Gastrocnemius medialis (tissue), 4 donors: ENCODE measurements at regions not wholly inside any gene's neighbourhood (a gene's known extent, or its start where the extent isn't known, plus 50 kb on each side); places are given as distances from the start of the nearest gene placed in this dataset.

Source experiments
- ATAC-seq, 2 donors: fragments of 150-250 bp; one replicate each; pipeline ENCODE4 v1.9.1; 2016
- DNase-seq, 2 donors: peaks; one replicate each; pipeline ENCODE4 v3.0.0-alpha.2; 2019
- H3K27ac ChIP-seq, 4 donors: fragments of 200-600 bp; sonication (generic); 1 replicate in 1 of 4; 2 replicates in 3 of 4; pipeline ENCODE4 v1.5.1; 2016 to 2018; ENCODE audit warnings: mild to moderate bottlenecking in 2 of 4, moderate library complexity in 1 of 4
- H3K27me3 ChIP-seq, 3 donors: fragments of 200-600 bp; sonication (generic) in 2 of 3; 1 replicate in 1 of 3; 2 replicates in 2 of 3; pipeline versions ENCODE4 v1.5.1 to v1.6.0; 2016 to 2019; ENCODE audit warnings: mild to moderate bottlenecking in 1 of 3, moderate library complexity in 1 of 3
- H3K36me3 ChIP-seq, 2 donors: fragments of 200-600 bp; sonication (generic) in 1 of 2; one replicate each; pipeline ENCODE4 v1.5.1; 2017 to 2018
- H3K4me1 ChIP-seq, 2 donors: fragments of 200-600 bp; sonication (generic) in 1 of 2; one replicate each; pipeline ENCODE4 v1.5.1; 2016 to 2017; ENCODE audit warnings: mild to moderate bottlenecking in 2 of 2
- H3K4me3 ChIP-seq, 4 donors: fragments of 200-600 bp; sonication (generic) in 3 of 4; 1 replicate in 1 of 4; 2 replicates in 3 of 4; pipeline ENCODE4 v1.5.1; 2016 to 2019; ENCODE audit warnings: mild to moderate bottlenecking in 2 of 4
- H3K9me3 ChIP-seq, 3 donors: fragments of 200-600 bp; sonication (generic) in 2 of 3; 1 replicate in 1 of 3; 2 replicates in 2 of 3; pipeline ENCODE4 v1.5.1; 2016 to 2019
- CTCF ChIP-seq, 5 experiments: fragments of 450-650 bp in 3 of 5; fragments of 200-600 bp in 2 of 5; sonication (generic) in 2 of 5; IDR thresholded peaks in 4 of 5; conservative IDR thresholded peaks in 1 of 5; 1 replicate in 4 of 5; 2 replicates in 1 of 5; pipeline ENCODE4 v1.5.1; 2016 to 2019; ENCODE audit warnings: antibody characterized with exemption in 5 of 5, mild to moderate bottlenecking in 3 of 5, moderate library complexity in 3 of 5
- POLR2A ChIP-seq, 2 donors: fragments of 450-650 bp; IDR thresholded peaks; one replicate each; pipeline ENCODE4 v1.6.1; 2017; ENCODE audit warnings: antibody characterized with exemption in 2 of 2, mild to moderate bottlenecking in 2 of 2, moderate library complexity in 2 of 2
- in situ Hi-C, 4 donors: fragments of 200-750 bp; cut with MboI; loops; one replicate each; pipeline versions ENCODE4 v1.15.0 to v1.8.0; 2017; ENCODE audit warnings: low sequenced_read_pairs in 4 of 4
- intact Hi-C: fragments of 100-400 bp; cut with DNase I; formaldehyde crosslinking; loops from one replicate; pipeline ENCODE4 v1.15.1; 2023; ENCODE audit warnings: low total_unique reads

- peaks cover 0 to 20% of the 10 kb centered on the region in 2 donors for H3K4me1 ChIP-seq
- intact Hi-C loops = loop anchor here (1.0 to 10.0 kb wide), 5 partner anchors 8 to 641 kb away; partner anchors contain the start of gene KDM6A
- H3K4me3 ChIP-seq = peak overlapping the region in 1 of 4 donors; percentile 12
- TF ChIP-seq CTCF (IDR thresholded peaks at IDR 0.05 in 4 of 5, conservative IDR thresholded peaks at IDR 0.05 in 1 of 5) = peak in 4 of 5 experiments; percentile 23 to 54 (median 50)
- TF ChIP-seq POLR2A (IDR thresholded peaks at IDR 0.05) = peak in 1 of 2 donors; percentile 45
- in situ Hi-C loops = loop anchor here in 2 of 4 donors (25.0 kb wide), 2 partner anchors 247 to 897 kb away; no protein-coding TSS in a partner anchor
- ATAC-seq (peak; percentile 96 to 98), DNase-seq (peak; percentile 71 to 77)
- peak overlapping the region; percentile 48 to 67 (median 64) for H3K27ac ChIP-seq
- H3K36me3 ChIP-seq = no peaks in the 10 kb centered on the region
- peaks cover 0 to 5% (median 0%) of the 10 kb centered on the region in 3 donors for H3K27me3 ChIP-seq
- no peaks in the 10 kb centered on the region for H3K9me3 ChIP-seq
Measured at GRCh38 chrX:45515262-45516215, 314.9 kb upstream of the DIPK2B start.

- DNase-seq (no peak), ATAC-seq (no peak)
- no peak overlapping the region for H3K27ac ChIP-seq
- no peaks in the 10 kb centered on the region for H3K27me3 ChIP-seq
- H3K4me3 ChIP-seq = no peak overlapping the region
- H3K9me3 ChIP-seq = no peaks in the 10 kb centered on the region
- intact Hi-C loops = loop anchor here (10.0 kb wide), 2 partner anchors 332 to 638 kb away; partner anchors contain the start of gene KDM6A
- in situ Hi-C loops = loop anchor here in 2 of 4 donors (25.0 kb wide), 2 partner anchors 249 to 899 kb away; no protein-coding TSS in a partner anchor
- H3K36me3 ChIP-seq = no peaks in the 10 kb centered on the region
- TF ChIP-seq POLR2A (IDR thresholded peaks at IDR 0.05) (no peak), CTCF (IDR thresholded peaks at IDR 0.05 in 4 of 5, conservative IDR thresholded peaks at IDR 0.05 in 1 of 5) (no peak)
- peaks cover 0 to 24% of the 10 kb centered on the region in 2 donors for H3K4me1 ChIP-seq
Measured at GRCh38 chrX:45513042-45513441, 312.4 kb upstream of the DIPK2B start.

GRCh38 chrX:45508454-45508853 lies 307.8 kb upstream of the DIPK2B start:
- Histone ChIP-seq H3K4me3 (no peak overlapping the region), H3K4me1 (peaks cover 0 to 28% of the 10 kb centered on the region in 2 donors), H3K36me3 (no peaks in the 10 kb centered on the region), H3K9me3 (no peaks in the 10 kb centered on the region), H3K27me3 (no peaks in the 10 kb centered on the region), H3K27ac (peak overlapping the region; percentile 9 to 83 (median 62))
- intact Hi-C loops (loop anchor here (5.0 kb wide), 1 partner anchor 1709 kb away; the partner anchor contains the start of gene CDK16), in situ Hi-C loops (loop anchor here in 2 of 4 donors (25.0 kb wide), 2 partner anchors 254 to 904 kb away; no protein-coding TSS in a partner anchor)
- ATAC-seq (no peak), DNase-seq (no peak)
- no peak for TF ChIP-seq CTCF (IDR thresholded peaks at IDR 0.05 in 4 of 5, conservative IDR thresholded peaks at IDR 0.05 in 1 of 5)
- no peak for TF ChIP-seq POLR2A (IDR thresholded peaks at IDR 0.05)

- H3K36me3 ChIP-seq = no peaks in the 10 kb centered on the region
- H3K27me3 ChIP-seq = no peaks in the 10 kb centered on the region
- intact Hi-C loops (loop anchor here (5.0 kb wide), 1 partner anchor 1711 kb away; the partner anchor contains the start of gene CDK16), in situ Hi-C loops (loop anchor here in 2 of 4 donors (25.0 kb wide), 2 partner anchors 256 to 906 kb away; no protein-coding TSS in a partner anchor)
- ATAC-seq (peak in 1 of 2 donors; percentile 43), DNase-seq (no peak)
- H3K4me1 ChIP-seq = peaks cover 0 to 28% of the 10 kb centered on the region in 2 donors
- no peak overlapping the region for H3K4me3 ChIP-seq
- H3K9me3 ChIP-seq = no peaks in the 10 kb centered on the region
- H3K27ac ChIP-seq = peak overlapping the region; percentile 69 to 83 (median 74)
- TF ChIP-seq CTCF (IDR thresholded peaks at IDR 0.05 in 4 of 5, conservative IDR thresholded peaks at IDR 0.05 in 1 of 5) = no peak
- no peak for TF ChIP-seq POLR2A (IDR thresholded peaks at IDR 0.05)
Measured at GRCh38 chrX:45506149-45506730, 305.6 kb upstream of the DIPK2B start.
